IMR-90 (cell line): ENCODE measurements at regions not wholly inside any gene's neighbourhood (a gene's known extent, or its start where the extent isn't known, plus 50 kb on each side); places are given as distances from the start of the nearest gene placed in this dataset.

Experiments
- BHLHE40 ChIP-seq: fragments of 150-350 bp; IDR thresholded peaks from 2 replicates; pipeline ENCODE4 v1.6.1; 2016; ENCODE audit warnings: mild to moderate bottlenecking, low read depth, low read length
- CEBPB ChIP-seq: IDR thresholded peaks from 2 replicates; pipeline ENCODE4 v1.6.1; 2012; ENCODE audit warnings: low read depth, low read length, improper control_type of control experiment
- CHD1 ChIP-seq: IDR thresholded peaks from 2 replicates; pipeline ENCODE4 v1.6.1; 2012; ENCODE audit warnings: low read depth, low read length, improper control_type of control experiment
- CTCF ChIP-seq: conservative IDR thresholded peaks from 2 replicates; pipeline ENCODE4 v1.5.1; 2012; ENCODE audit warnings: mild to moderate bottlenecking, low read depth, low read length, improper control_type of control experiment
- ELK1 ChIP-seq: fragments of 150-350 bp; IDR thresholded peaks from 2 replicates; pipeline ENCODE4 v1.6.1; 2016; ENCODE audit warnings: low read depth, mild to moderate bottlenecking, low read length, moderate library complexity, borderline replicate concordance
- FOS ChIP-seq: fragments of 150-350 bp; IDR thresholded peaks from 2 replicates; pipeline ENCODE4 v1.6.1; 2016; ENCODE audit warnings: low read depth, low read length
- POLR2A ChIP-seq: IDR thresholded peaks from 2 replicates; pipeline ENCODE4 v1.6.1; 2012; ENCODE audit warnings: mild to moderate bottlenecking, low read depth, low read length
- SMC3 ChIP-seq: fragments of 150-350 bp; IDR thresholded peaks from 2 replicates; pipeline ENCODE4 v1.6.1; 2016; ENCODE audit warnings: low read depth, mild to moderate bottlenecking, antibody characterized with exemption, low read length, moderate library complexity
- USF2 ChIP-seq: fragments of 150-350 bp; IDR thresholded peaks from 2 replicates; pipeline ENCODE4 v1.6.1; 2017; ENCODE audit warnings: mild to moderate bottlenecking, antibody characterized with exemption, low read length, low read depth

DNA sequence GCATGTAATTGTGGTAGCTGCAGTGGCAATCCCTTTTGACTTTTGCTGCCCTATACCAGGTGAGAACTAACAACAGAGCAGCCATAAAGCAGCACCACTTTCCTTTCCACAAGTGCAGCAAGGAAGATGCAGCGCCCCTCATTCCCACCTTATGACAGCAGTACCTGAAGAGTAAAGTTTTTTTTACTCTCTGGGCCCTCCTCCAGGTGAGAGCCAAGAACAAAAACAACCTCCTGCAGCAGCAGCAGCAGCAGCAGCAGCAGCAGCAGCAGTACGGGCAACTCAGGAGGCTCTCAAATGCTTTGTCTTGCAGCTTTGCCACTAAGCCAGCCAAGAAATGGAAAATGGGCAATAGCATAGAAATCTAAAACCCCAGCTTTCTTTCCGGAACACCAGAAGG is 397.5 kb downstream of the FIGN start:
- TF ChIP-seq CTCF (no peak), CEBPB (no peak), POLR2A (no peak), USF2 (no peak), SMC3 (no peak), ELK1 (no peak), FOS (no peak), BHLHE40 (no peak), CHD1 (no peak)
